BJ (cell line): ENCODE measurements at regions not wholly inside any gene's neighbourhood (a gene's known extent, or its start where the extent isn't known, plus 50 kb on each side); places are given as distances from the start of the nearest gene placed in this dataset.

Experiments
- CTCF ChIA-PET: fragments of 350-600 bp; formaldehyde crosslinking; extraction: SDS; loops from one replicate; lab custom pipeline; 2021; ENCODE audit warnings: antibody characterized with exemption, inconsistent platforms; lab: Yijun Ruan, JAX
- POLR2A ChIA-PET: fragments of 300-600 bp; sonication (Branson Sonifier 250); formaldehyde crosslinking; extraction: SDS; loops from one replicate; lab custom pipeline; 2021; ENCODE audit warnings: antibody characterized with exemption; lab: Charles Lee
- DNase-seq: peaks from one replicate; pipeline ENCODE4 v3.0.0-alpha.2; 2011; ENCODE audit warnings: low read depth
- H3K27me3 ChIP-seq: 2 replicates; pipeline ENCODE4 v1.6.0; 2011; ENCODE audit warnings: low read length; ENCODE audit not compliant: control insufficient read depth, insufficient read depth
- H3K36me3 ChIP-seq: 2 replicates; pipeline ENCODE4 v1.5.1; 2011; ENCODE audit warnings: low read length; ENCODE audit not compliant: control insufficient read depth, insufficient read depth
- H3K4me3 ChIP-seq: 2 replicates; pipeline ENCODE4 v1.5.1; 2011; ENCODE audit warnings: low read depth, mild to moderate bottlenecking, control low read depth, low read length
- TF ChIP-seq, protein P1 (sequence below): IDR thresholded peaks from 2 replicates; pipeline ENCODE4 v1.5.1; 2011; ENCODE audit warnings: low read depth, mild to moderate bottlenecking, control low read depth, inconsistent platforms, low read length, moderate library complexity; ENCODE audit not compliant: insufficient read depth

DNA sequence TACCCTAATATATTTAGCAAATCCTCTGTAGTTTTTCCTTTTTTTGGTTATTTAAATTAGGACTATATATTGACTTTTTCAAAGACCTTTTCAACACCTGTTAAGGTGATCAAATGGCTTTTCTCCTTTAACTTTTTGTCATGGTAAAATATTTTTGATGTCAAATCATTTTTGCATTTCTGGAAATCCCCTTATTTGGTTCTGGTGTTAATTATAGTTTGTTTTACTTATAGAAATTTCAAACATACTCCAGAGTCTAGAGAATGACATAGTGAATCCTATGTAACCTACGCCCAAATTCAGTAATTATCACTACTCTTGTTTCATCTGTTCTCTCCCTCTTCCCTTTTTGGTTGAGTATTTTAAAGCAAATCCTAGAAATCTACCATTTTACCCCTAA, 121.3 kb upstream of the TBL1XR1 start:
- H3K36me3 ChIP-seq, result no peaks in the 10 kb centered on the region

GRCh38 chr3:177320765-177321247, 123.5 kb upstream of the TBL1XR1 start:
- POLR2A ChIA-PET, result no interaction called here
- DNase-seq, result no peak
- TF ChIP-seq, protein P1, sequence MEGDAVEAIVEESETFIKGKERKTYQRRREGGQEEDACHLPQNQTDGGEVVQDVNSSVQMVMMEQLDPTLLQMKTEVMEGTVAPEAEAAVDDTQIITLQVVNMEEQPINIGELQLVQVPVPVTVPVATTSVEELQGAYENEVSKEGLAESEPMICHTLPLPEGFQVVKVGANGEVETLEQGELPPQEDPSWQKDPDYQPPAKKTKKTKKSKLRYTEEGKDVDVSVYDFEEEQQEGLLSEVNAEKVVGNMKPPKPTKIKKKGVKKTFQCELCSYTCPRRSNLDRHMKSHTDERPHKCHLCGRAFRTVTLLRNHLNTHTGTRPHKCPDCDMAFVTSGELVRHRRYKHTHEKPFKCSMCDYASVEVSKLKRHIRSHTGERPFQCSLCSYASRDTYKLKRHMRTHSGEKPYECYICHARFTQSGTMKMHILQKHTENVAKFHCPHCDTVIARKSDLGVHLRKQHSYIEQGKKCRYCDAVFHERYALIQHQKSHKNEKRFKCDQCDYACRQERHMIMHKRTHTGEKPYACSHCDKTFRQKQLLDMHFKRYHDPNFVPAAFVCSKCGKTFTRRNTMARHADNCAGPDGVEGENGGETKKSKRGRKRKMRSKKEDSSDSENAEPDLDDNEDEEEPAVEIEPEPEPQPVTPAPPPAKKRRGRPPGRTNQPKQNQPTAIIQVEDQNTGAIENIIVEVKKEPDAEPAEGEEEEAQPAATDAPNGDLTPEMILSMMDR, result no peak
- no peaks in the 10 kb centered on the region for H3K27me3 ChIP-seq
- H3K36me3 ChIP-seq, result no peaks in the 10 kb centered on the region
- CTCF ChIA-PET, result no interaction called here
- H3K4me3 ChIP-seq, result no peak overlapping the region

More for the DNA sequence above, 121.3 kb upstream of the TBL1XR1 start:
- no peak overlapping the region for H3K4me3 ChIP-seq
- ChIA-PET POLR2A (no interaction called here), CTCF (no interaction called here)
- TF ChIP-seq, protein P1, result no peak
- no peaks in the 10 kb centered on the region for H3K27me3 ChIP-seq
- DNase-seq, result no peak

DNA sequence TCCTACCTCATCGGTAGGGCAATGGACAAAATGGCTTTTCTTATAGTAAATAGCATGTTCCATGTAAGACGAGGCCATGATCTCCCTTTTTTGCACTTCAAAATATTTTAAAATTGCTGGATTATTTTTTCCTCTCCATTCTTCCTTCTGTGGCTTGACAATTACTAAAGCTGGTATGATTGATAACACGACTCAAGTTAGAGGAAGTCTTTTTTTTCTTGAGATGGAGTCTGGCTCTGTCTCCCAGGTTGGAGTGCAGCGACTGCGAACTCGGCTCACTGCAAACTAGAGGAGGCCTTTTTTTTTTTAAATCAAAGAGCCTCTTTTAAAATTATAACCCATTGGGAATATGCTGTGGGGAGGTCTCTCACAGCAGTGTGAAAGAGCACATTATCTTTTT, 124.5 kb upstream of the TBL1XR1 start:
- DNase-seq, result no peak
- TF ChIP-seq, protein P1, result no peak
- Histone ChIP-seq H3K36me3 (no peaks in the 10 kb centered on the region), H3K27me3 (no peaks in the 10 kb centered on the region), H3K4me3 (no peak overlapping the region)
- CTCF ChIA-PET, result no interaction called here
- POLR2A ChIA-PET, result no interaction called here

DNA sequence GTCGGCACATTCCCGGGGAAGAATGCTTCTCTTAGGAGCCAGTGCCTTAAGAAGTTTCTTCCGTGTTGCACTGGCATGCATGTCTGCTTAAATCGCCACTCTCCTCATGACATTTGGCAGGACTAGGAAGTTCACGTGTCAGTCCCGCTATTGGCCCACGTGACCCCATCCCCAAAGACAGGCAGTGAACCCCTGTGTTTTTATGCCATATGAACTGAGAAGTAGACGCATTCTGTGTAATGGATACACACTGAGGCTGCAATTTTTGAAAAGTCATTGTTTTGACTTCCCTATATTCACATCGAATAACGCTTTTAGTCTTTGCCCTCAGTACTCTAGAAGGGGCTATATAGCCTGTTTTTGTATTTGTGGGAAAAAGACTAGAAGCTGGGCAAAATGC, 125.6 kb upstream of the TBL1XR1 start:
- ChIA-PET POLR2A (no interaction called here), CTCF (no interaction called here)
- no peak for DNase-seq
- H3K36me3 ChIP-seq, result no peaks in the 10 kb centered on the region
- H3K27me3 ChIP-seq, result no peaks in the 10 kb centered on the region
- TF ChIP-seq, protein P1, result no peak
- no peak overlapping the region for H3K4me3 ChIP-seq

DNA sequence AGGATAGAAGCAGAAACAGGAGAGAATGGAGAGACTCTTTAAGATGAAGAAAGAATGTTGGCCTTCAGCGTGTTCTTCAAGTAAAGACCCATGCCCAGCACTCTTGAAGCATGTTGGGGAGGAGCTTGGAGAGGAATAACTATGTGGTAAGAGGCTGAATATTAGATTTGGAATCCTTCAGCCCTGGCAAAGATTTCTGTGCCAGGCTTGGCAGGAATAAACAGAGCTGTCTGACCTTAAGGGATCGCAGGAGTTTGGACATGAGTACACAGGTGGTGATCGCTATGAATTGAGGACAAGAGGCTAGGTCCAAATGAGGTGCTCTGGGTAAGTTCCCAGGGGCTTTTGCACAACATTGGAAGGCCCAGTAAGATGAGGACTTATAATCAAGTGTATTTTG, 132.6 kb upstream of the TBL1XR1 start:
- TF ChIP-seq, protein P1, result no peak
- Histone ChIP-seq H3K27me3 (no peaks in the 10 kb centered on the region), H3K36me3 (no peaks in the 10 kb centered on the region), H3K4me3 (no peak overlapping the region)
- DNase-seq, result no peak
- ChIA-PET CTCF (interaction anchor here (0.6 kb wide), 1 partner anchor 426 kb away, joined by 3 read pairs; no protein-coding TSS in a partner anchor), POLR2A (no interaction called here)
